Activated gamma-delta T cell treated with anti-CD3 and anti-CD28 coated beads, Interleukin-2, amount 50 U/mL, for 16 hours (primary cell): ENCODE measurements at regions not wholly inside any gene's neighbourhood (a gene's known extent, or its start where the extent isn't known, plus 50 kb on each side); places are given as distances from the start of the nearest gene placed in this dataset.

Source experiments
- DNase-seq: peaks from one replicate; pipeline ENCODE4 v3.0.0-alpha.2; 2020; ENCODE audit warnings: low read depth

DNA sequence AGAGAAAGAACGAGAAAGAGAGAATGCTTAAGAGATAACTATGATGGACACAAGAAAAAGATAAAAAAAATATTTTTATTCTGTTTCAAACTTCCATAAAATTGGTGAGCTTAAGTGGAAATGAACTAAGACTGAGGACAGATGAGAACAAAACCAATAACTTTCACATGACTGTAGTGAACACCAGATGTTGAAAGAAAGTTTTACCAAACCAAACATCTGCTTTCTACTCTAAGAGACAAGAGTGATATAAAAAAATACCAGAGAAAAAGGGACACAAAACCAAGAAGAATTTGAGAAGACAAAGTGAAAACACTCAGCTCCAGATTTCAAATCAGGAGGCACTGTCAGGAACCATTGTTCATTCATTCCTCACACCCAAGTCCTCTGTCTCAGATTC, 147.9 kb downstream of the IMPG2 start:
- no peak for DNase-seq

DNA sequence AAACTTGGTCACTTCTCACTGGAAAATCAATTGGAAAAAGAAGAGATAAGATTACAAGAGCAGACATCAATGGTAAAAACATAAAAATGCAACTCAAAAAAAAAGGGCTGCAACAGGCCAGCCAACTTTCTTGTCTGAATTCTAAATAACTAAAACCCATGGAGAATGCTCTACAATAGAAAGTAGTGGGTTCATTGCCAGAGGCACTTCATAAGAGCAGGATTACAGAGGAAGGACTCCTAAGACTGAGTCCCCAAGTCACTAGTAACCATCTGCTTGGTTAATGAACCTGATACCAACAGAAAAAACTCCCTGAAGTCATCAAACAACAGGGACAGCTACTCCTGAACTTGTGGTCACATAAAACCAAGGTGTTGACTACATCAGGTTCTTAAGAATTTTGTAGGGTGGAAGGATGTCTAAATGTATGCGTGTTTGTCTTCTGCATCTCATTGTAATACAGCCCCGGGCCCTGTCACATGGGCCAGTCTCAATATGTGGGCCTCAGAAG, 148.6 kb downstream of the IMPG2 start:
- DNase-seq: no peak

DNA sequence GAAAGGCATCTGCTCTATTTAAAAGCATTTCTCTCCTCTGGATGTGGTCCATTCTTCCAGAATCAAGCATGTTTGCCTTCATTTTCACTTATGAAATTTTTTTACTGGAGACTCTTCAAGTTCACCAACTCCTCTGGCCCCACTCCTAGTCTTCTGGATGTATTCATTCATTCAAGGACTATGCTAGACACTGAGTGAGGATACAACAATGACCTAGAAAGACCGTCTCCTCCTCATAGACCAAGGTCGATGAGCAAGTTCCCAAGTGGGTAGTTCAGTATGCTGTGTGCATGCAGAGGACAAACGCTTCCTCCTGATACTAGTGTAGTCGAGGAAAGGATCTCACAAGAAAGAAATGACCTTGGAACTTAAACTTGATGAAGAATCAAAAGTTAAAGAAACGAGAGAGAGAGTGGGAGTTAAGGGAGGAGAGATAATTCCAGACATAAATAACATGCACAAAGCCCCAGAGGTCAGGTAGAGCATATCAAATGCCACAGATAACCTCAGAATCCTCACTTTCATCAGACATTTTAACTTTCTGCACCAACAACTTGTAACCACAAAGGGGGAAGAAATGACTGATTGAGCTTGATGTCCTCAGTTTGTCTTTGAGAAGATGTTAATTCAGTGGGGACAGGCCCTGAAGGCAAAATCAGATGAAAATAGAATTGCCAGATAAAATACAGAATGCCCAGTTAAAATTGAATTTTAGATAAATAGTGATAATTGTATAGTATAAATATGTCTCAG, 149.4 kb downstream of the IMPG2 start:
- no peak for DNase-seq

DNA sequence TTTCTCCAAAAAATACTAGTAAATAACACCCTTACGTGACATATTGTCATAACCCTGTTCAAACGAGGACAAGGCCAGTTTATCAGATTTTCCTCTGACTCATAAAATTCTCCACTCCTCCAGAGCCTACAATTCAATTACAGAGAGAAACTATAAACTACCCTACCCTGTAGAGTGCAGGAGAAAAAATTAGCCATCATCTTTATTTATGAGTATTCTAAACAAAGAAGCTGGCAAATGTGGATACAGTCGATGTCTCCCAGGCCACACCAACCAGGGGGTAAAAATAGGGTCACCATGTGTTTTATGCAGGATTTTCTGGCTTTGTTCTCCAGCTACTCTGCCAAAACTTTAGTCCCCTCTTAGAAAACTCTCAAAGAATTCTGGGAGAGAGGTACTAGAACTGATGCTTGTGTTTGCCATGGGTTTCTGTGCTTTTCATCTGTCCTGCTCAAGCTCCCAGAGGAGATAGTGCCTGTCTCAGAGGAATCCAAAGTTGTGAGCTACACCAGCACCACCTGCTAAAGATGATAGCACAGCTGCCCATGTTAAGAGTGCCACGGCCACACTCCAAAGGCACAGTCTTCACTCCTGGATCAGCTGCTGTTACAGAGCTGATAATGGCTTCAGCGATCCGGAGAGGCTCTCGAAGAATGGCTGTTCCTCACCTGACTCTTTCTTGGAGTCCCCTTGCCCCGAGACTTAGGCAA, 150.2 kb downstream of the IMPG2 start:
- DNase-seq: no peak

DNA sequence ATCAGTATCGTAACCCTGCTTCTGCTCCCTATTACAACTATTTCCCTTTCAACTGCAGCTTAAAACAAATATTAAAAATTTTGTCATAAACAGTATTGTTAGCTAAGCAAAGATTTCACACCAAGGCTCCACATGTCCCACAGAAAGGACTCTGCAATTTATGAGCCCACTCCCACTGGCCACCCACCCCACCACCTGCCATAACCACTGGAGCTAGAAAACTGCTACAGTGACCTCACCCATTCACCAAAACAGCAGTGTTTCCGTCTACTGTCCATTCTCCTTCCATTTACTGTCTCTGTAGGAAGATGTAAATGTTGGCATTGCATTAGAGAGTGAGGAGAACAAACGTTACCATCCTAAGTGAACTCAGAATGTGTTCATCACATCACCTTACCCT, 150.9 kb downstream of the IMPG2 start:
- no peak for DNase-seq

DNA sequence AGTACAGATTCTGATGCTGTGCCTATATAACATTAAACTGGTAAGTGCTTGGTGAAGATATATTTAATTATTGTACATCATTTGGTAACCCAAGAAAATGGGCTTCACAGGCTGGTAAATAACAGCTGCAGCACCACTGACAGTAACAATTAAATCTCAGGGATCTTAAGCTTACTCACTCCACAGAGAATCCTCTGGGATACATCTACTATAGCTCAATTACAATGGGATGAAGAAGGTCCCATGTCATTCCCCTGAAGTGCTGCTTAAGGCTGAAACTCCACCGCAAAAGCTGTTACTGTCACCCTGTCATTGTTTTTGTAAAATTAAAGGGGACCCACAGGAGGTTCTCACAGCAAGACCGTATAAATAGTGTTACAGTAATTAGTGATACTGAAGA, 153.0 kb downstream of the IMPG2 start:
- no peak for DNase-seq

DNA sequence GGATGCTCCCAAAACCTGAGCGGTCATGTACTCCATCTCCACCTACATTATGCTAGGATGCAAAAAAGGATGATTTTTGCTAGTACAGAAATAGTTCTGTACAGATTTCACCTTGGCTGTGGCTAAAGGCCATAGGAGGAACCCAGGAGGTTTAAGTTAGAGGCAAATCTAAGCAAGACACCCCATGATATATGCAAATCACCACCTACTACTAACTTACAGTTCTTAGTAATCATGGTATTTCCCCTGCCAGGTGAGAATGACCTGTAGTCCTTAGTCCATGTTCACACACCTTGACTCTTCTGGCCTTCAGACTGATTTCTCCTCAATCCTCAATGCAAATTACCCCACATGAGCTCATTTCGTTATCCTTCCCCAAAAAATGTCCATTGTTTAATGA, 154.2 kb downstream of the IMPG2 start:
- DNase-seq: no peak

DNA sequence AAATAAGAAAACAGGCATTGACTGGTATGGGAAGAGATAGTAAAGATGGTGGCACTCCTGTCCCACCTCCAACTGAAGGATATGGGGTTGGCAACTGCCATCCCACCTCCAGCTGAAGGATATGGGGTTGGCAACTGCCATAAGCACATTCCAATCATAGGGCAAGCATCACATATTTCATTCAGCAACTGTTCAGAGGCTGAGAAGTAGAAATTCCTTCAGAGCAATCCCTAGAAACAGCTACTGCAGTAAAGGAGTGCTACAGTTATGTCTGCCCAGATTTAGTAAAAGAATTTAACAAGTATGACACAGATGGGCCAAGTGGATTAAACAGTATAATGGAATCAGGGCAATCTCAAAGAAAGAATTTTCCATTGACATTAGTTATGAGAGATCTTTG, 156.8 kb downstream of the IMPG2 start:
- DNase-seq: no peak

DNA sequence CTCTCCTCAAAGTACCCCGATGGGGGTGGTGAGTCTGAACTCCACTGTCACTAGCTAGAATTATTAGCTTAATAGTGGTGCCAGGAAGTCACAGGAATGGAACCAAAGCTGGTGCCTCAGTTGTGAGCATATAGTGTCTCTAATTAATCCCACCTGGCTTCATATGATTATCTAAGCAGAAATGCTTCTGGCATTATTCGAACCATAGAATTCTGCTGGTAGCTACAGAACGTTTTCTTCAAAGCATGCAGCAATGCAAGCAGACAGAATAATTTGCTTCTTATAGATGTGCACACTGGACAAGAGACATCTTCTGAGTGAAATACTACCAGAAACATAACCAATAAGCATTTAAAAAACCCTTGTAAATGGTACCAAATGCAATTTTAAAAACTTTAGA, 160.9 kb downstream of the IMPG2 start:
- no peak for DNase-seq

DNA sequence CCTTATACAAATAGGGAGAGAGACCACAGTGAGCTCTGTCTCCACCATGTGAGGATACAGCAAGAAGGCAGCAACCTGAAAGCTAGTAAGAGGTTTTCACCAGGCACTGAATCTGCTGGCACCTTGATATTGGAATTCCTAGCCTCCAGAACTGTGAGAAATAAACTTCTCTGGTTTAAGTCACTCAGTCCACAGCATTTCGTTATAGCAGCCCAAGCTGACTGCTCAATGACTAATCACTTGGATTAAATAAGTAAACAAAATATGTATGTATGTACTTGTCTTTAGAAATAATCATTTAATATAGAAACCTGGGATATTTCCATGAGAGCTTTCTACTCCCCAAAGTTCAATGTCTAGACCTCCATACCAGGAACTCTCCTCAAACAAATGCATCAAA, 162.0 kb downstream of the IMPG2 start:
- no peak for DNase-seq

DNA sequence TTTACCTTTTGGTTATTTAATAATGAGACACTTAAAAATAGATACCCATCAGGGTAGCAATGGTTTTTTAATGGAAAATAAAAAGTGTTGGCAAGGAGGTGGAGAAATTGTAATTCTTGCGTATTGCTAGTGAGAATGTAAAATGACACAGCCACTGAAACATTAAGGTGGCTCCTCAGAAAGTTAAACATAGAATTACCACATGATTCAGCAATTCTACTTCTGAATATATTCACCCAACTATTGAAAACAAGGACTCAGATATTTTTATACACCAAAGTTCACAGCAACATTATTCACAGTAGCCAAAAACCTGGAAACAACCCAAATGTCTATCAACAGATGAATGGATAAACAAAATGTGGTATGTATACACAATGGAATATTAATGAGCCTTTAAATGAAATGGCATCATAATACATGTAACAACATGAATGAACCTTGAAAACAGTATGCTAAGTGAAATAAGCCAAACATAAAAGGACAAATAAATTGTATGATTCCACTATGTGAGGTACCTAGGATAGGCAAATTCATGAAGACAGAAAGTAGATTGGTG, 163.5 kb downstream of the IMPG2 start:
- DNase-seq: no peak

DNA sequence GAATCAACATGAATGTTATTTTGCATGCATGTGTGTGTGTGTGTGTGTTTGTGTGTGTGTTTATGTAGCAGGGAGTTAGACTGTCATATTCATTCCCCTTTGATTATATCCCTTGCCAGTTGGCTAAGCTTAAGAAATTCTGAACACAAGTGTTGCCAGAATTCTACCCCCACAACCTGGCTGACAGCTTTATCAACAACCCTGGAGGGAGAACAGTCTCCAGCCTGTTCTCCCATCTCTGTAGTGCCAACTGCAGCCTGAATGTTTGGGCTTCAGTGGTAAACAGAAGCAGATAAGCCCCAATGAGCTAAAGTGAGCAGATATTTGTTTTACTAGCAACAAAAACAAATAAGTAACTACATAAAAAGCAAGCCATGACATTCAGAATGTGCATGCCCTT, 162.6 kb upstream of the ABI3BP start:
- no peak for DNase-seq

DNA sequence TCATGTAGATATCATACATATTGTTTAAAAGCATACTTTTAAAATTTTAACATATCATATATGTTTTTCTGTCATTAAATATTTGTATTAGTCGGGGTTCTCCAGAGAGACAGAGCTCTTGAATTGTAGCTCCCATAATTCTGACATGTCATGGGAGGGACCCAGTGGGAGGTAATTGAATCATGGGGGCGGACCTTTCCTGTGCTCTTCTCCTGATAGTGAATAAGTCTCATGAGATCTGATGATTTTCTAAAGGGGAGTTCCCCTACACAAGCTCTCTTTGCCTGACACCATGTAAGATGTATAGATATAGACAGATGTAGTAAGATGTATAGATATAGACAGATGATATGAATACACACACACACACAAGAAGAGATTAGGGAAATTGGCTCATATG, 161.2 kb upstream of the ABI3BP start:
- no peak for DNase-seq

DNA sequence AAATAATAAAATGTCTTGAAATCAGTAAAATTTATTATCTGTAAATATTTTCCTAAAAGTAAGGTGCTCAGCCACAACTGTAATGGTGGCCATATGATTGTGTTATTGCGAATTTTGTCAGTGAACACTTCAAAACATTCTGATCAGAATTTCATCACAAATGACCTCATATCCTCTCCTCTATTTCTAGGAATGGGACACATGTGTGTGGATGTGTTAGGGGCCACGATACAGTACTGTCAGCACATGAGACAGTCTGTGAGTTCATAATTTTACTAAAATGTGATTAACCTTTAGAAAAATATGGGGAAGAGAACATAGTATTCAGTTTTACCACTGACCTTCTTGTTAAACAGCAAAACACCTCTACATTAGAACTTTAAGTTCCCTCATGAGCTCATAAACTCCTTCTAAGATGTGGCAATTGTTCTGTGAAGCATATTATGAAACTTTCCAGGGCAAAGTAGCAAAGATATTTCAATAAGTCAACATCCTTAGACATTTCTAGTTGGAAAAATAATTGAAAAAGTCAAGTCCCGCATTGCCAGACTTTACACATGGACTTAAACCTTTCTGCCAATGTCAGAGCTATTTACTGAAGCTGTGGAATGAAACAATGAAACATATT, 158.2 kb upstream of the ABI3BP start:
- no peak for DNase-seq

DNA sequence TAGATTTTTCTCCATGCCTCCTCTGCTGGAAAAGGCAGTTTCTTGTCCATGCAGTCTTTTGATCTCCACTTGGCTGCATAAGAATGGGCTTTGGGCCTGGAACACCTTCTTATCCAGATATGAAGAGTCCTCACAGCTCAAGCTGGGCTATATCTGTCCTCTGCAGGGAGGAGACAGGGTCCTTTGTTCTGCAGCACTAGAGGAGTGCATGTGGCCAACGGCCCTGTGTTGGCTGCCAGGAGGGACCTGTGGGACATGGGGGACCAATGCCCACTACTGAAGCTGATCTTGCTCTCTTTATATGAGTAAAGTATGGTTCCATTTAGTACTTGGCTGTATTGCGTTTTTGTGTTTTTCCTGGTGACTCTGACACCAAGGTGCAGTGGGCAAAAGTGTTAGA, 157.3 kb upstream of the ABI3BP start:
- DNase-seq: no peak

DNA sequence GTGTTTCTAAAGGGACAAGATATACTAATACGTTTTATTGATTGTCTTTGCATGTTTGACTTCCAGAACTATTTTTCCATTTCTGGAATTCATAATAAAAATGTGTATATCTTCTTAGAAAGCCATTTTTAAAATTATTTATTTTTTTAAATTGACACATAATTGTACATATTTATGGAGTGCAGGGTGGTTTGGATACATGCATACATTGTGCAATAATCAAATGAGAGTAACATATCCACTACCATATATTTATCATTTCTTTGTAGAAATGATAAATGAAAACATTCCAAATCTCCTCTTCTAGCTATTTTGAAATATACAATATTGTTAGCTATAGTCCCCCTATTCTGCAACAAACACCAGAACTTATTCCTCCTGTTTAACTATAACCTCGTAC, 156.5 kb upstream of the ABI3BP start:
- DNase-seq: no peak

DNA sequence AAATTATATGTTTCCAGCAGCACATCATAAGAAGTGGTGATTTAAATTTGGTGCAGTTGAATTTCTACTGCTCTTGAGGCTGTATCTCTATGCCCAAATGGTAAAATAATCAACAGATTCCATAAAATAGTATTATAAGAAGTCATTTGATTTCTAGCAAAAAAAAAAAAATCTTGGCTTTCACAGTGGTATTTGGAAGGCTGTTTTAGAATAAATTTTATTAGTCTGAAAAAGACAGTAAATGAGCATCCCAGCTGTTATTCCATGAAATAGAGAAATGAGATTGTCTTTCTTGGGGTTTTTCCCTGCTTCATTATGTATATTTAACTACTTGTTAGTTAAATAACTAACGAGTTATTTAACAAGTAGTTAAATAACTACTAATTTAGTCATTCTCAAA, 156.0 kb upstream of the ABI3BP start:
- no peak for DNase-seq

DNA sequence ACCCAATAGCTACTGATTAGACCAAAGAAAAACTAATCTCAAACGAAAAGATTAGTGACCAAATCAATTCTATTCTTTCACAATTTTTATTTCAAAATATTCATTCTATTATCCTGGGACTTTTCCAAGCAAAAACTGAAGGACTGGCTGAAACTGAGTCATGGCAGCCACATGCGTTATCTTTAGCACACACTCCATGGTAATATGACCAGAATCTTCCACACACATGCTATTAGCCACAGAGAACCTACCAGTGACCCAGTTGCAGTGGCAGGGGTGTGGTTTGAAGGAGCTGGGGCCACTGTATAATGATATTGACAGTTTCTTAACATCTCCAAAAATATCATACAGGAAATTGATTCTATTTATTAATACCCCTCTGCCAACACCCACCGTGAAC, 154.8 kb upstream of the ABI3BP start:
- DNase-seq: no peak

DNA sequence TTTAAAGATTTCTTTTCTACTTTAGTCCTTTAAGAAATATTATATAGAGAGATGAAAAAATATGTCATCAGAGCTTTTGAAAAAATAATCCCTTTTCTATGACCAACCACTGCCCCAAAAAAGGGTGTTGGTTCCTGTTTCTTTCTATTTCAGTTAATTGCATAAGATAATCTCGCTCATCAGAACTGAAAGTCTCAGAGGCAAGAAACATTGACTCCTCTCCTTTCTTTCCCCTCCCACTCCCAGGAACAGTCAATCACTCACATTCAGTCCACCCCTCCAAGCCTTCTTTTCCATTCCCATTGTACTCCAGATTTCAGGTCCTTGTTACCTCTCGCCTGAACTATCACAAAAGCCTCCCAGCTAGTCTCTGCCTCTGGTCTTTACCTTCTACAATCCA, 153.7 kb upstream of the ABI3BP start:
- no peak for DNase-seq

DNA sequence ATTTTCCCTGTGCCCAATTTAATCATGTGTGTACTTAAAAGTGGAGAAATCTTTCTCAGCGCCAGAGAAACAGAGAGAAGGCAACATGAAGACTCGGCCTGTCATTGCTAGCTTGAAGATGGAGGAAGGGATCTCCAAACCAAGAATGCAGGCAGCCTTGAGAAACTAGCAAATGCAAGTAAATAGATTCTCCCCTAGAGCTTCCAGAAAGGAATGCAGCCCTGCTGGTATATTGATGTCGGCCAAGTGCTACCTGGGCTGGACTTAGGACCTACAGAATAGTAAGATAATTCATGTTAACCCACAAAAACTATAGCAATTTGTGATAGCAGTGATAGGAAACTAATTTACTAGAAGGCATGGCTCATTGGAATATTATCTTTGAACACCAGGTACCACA, 150.9 kb upstream of the ABI3BP start:
- DNase-seq: no peak

DNA sequence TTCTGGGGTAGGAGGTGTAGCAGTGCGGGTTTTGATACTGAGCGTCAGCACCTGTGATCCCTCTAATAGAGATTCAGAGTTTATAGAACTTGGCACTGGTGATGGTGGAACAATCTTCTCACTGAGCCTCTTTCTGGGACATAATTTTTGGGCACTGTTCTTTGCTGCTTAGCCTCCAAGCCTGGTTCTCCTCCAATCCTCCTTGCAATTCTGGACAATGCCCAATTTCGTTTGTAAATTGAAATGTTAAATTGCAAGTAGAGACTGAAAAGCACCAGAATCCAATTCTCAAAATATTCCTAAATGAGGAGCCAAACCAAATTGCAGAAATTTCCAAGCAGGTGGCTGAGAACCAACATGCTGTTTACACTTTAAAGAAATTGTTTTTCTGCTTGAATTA, 149.8 kb upstream of the ABI3BP start:
- no peak for DNase-seq

DNA sequence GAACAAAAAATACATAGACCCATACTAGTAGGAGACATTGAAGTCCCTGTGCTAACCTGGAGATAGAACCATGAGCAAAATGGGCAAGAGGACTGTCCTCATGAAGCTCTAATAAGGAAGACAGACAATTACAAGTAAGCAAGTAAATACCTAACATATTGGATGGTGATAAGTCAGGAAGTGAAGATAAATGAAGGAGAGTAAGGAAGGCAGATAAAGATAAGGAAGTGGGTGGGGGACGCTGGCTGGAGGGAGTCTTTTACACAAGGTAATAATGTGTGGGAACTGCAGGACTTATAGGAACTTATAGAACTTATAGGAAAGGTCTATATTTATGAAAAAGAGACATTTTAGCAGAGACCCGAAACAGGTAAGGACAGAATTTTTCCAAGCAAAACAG, 148.9 kb upstream of the ABI3BP start:
- no peak for DNase-seq

DNA sequence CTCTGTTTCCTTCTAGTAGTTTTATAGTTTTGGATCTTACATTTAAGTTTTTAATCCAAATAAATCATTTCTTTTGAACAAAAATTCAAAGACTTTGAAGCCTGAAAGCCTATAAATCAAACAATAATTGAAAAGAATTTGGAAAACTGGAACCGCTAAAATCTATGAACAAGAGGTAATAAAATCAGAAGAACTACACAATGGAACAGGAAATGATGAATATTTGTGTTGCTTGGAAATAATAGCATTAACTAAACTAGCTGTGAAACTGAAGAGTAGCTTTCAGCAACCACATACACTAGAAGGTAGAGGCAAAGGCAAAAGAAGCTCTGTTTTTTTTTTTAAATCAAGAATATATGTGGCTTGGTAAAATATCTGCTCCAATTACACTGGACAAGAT, 147.9 kb upstream of the ABI3BP start:
- DNase-seq: no peak
